K562 (cell line): ENCODE measurements at regions not wholly inside any gene's neighbourhood (a gene's known extent, or its start where the extent isn't known, plus 50 kb on each side); places are given as distances from the start of the nearest gene placed in this dataset.

Experiments
- ATAC-seq: fragments of 200-7000 bp; cut with Tn5 transposase; 3 replicates; pipeline ENCODE4 v1.9.1; 2020; ENCODE audit warnings: moderate library complexity
- BruUV-seq: library from RNA; stranded (reverse); fragments of 400-500 nt; replicated peaks from 2 replicates; lab custom pipeline; 2021; lab: Mats Ljungman, UMichigan
- CTCF ChIA-PET: fragments of 300-600 bp; formaldehyde crosslinking; extraction: SDS; loops from one replicate; lab custom pipeline; 2021; ENCODE audit warnings: low intra/inter-chr PET ratio; lab: Yijun Ruan, JAX
- POLR2A ChIA-PET: fragments of 300-600, 350-650 bp; sonication (Branson Sonifier 250); formaldehyde crosslinking; extraction: SDS; loops from one replicate; lab custom pipeline; 2021; ENCODE audit warnings: antibody characterized with exemption, inconsistent platforms; lab: Yijun Ruan, JAX
- DNase-seq, 4 experiments: peaks; one replicate each; pipeline versions ENCODE4 v3.0.0 to v3.0.0-alpha.2; 2011 to 2018; ENCODE audit warnings: low spot score in 3 of 4, mixed read lengths in 3 of 4; ENCODE audit errors: extremely low read depth in 1 of 4
- FAIRE-seq: peaks from 2 replicates; lab custom pipeline; 2011; peaks lifted over from hg19 to GRCh38; lab: Jason Lieb, UNC
- H2AFZ ChIP-seq: 2 replicates; pipeline ENCODE4 v1.6.0; 2011; ENCODE audit warnings: low read depth, low read length, control low read depth, inconsistent platforms
- H3K27ac ChIP-seq: fragments of 200-600 bp; 3 replicates; pipeline ENCODE4 v1.8.0; 2011; ENCODE audit warnings: low read depth, mild to moderate bottlenecking, control low read depth, inconsistent platforms, low read length, moderate library complexity, mixed read lengths; ENCODE audit errors: extremely low read depth
- H3K27me3 ChIP-seq, 2 experiments: fragments of 300-600 bp in 1 of 2; 2 replicates in 1 of 2; 3 replicates in 1 of 2; pipeline versions ENCODE4 v1.6.0 to v1.8.0; 2011; ENCODE audit warnings: inconsistent platforms in 2 of 2, low read length in 2 of 2, mild to moderate bottlenecking in 1 of 2, mixed read lengths in 1 of 2, moderate library complexity in 1 of 2; ENCODE audit not compliant: control insufficient read depth in 2 of 2, insufficient read depth in 2 of 2
- H3K36me3 ChIP-seq: fragments of 300-600 bp; 3 replicates; pipeline ENCODE4 v1.8.0; 2011; ENCODE audit warnings: mild to moderate bottlenecking, low read length, inconsistent platforms; ENCODE audit not compliant: control insufficient read depth, insufficient read depth
- H3K4me1 ChIP-seq, 2 experiments: fragments of 200-600 bp in 1 of 2; replicated peaks in 1 of 2; 2 replicates in 1 of 2; 3 replicates in 1 of 2; pipeline versions ENCODE4 v1.5.1 to v1.8.0; 2011; ENCODE audit warnings: inconsistent platforms in 2 of 2, low read length in 2 of 2, mild to moderate bottlenecking in 1 of 2, mixed read lengths in 1 of 2, moderate library complexity in 1 of 2; ENCODE audit not compliant: control insufficient read depth in 2 of 2, insufficient read depth in 2 of 2
- H3K4me2 ChIP-seq: 2 replicates; pipeline ENCODE4 v1.6.1; 2011; ENCODE audit warnings: low read length, control low read depth, inconsistent platforms, mixed read lengths; ENCODE audit not compliant: insufficient read depth
- H3K4me3 ChIP-seq: fragments of 200-600 bp; sonication (generic), shearing (Covaris generic); 2 replicates; pipeline ENCODE4 v1.5.1; 2016; ENCODE audit warnings: control low read depth, inconsistent platforms
- H3K79me2 ChIP-seq: fragments of 200-600 bp; 3 replicates; pipeline ENCODE4 v1.8.0; 2011; ENCODE audit warnings: low read length, inconsistent platforms; ENCODE audit not compliant: control insufficient read depth, insufficient read depth
- H3K9ac ChIP-seq, 2 experiments: 2 replicates each; pipeline versions ENCODE4 v1.6.0 to v1.6.1; 2011; ENCODE audit warnings: low read depth in 2 of 2, low read length in 2 of 2, control low read depth in 1 of 2, inconsistent platforms in 1 of 2, mild to moderate bottlenecking in 1 of 2, mixed read lengths in 1 of 2; ENCODE audit not compliant: insufficient read depth in 1 of 2
- H3K9me1 ChIP-seq: one replicate; pipeline ENCODE4 v1.6.0; 2011; ENCODE audit warnings: inconsistent platforms, mild to moderate bottlenecking, low read length, moderate library complexity; ENCODE audit not compliant: control insufficient read depth, insufficient read depth
- H3K9me3 ChIP-seq: replicated peaks from 2 replicates; pipeline ENCODE4 v1.5.1; 2011; ENCODE audit warnings: low read depth, low read length, inconsistent platforms; ENCODE audit not compliant: control insufficient read depth, insufficient read depth
- H4K20me1 ChIP-seq: replicated peaks from 2 replicates; pipeline ENCODE4 v1.6.1; 2011; ENCODE audit warnings: low read length, inconsistent platforms, mixed read lengths; ENCODE audit not compliant: control insufficient read depth, insufficient read depth
- CBFB ChIP-seq: sonication (generic); formaldehyde crosslinking; IDR thresholded peaks from 2 replicates; pipeline ENCODE4 v1.4.0; 2020; ENCODE audit warnings: mild to moderate bottlenecking, missing genetic modification reagents
- ELK1 ChIP-seq: sonication (generic); formaldehyde crosslinking; IDR thresholded peaks from 2 replicates; pipeline ENCODE4 v1.8.1; 2022; ENCODE audit warnings: missing genetic modification reagents
- ETS2 ChIP-seq: IDR thresholded peaks from 2 replicates; pipeline ENCODE4 v1.6.1; 2016; ENCODE audit warnings: borderline replicate concordance, missing genetic modification characterization, mild to moderate bottlenecking, moderate library complexity, missing compliant biosample characterization; ENCODE audit not compliant: poor library complexity, severe bottlenecking
- HNRNPUL1 ChIP-seq: fragments of 200-400 bp; formaldehyde crosslinking; IDR thresholded peaks from 2 replicates; pipeline ENCODE4 v1.6.1; 2017; ENCODE audit warnings: low read length
- NR2C2 ChIP-seq, 2 experiments: fragments of 200-800 bp in 1 of 2; sonication (Bioruptor generic) in 1 of 2; sonication (generic) in 1 of 2; formaldehyde crosslinking in 1 of 2; IDR thresholded peaks; 2 replicates each; pipeline versions ENCODE4 v1.6.1 to v1.8.0; 2016 to 2022; ENCODE audit warnings: mild to moderate bottlenecking in 1 of 2, missing compliant biosample characterization in 1 of 2, missing genetic modification characterization in 1 of 2, missing genetic modification reagents in 1 of 2
- POLR2G ChIP-seq: fragments of 200-400 bp; formaldehyde crosslinking; IDR thresholded peaks from 2 replicates; pipeline ENCODE4 v1.6.1; 2017; ENCODE audit warnings: low read depth, mild to moderate bottlenecking, antibody characterized with exemption, low read length, moderate library complexity
- ZNF23 ChIP-seq: fragments of 250-450 bp; sonication (Bioruptor Pico); IDR thresholded peaks from 2 replicates; pipeline ENCODE4 v1.4.0; 2020; ENCODE audit warnings: mild to moderate bottlenecking
- WGBS: fragments of 100-300 bp; shearing (Covaris generic); methylation state at CpG from one replicate; pipeline ENCODE4 v1.1.6; 2016; ENCODE audit warnings: low coverage, mixed read lengths; ENCODE audit not compliant: insufficient coverage; ENCODE audit errors: missing lambda C conversion rate; 5-methylcytosine and 5-hydroxymethylcytosine counted together
- in situ Hi-C: fragments of 300-500 bp; cut with MboI; formaldehyde crosslinking; loops from 4 replicates; pipeline ENCODE4 v1.15.0; 2018; ENCODE audit warnings: inconsistent platforms, mixed read lengths
- intact Hi-C: fragments of 100-400 bp; cut with micrococcal nuclease; formaldehyde crosslinking; loops from 2 replicates; pipeline ENCODE4 v1.14.2; 2022

- ChIA-PET CTCF (no interaction called here), POLR2A (no interaction called here)
- Histone ChIP-seq H3K9me1 (no peaks in the 10 kb centered on the region), H3K79me2 (no peaks in the 10 kb centered on the region), H3K36me3 (no peaks in the 10 kb centered on the region), H3K4me3 (no peak overlapping the region), H4K20me1 (no peaks in the 10 kb centered on the region), H3K27me3 (no peaks in the 10 kb centered on the region), H3K4me1 (no peaks in the 10 kb centered on the region), H3K9ac (no peak overlapping the region), H2AFZ (no peak overlapping the region), H3K9me3 (no peaks in the 10 kb centered on the region), H3K4me2 (no peak overlapping the region), H3K27ac (no peak overlapping the region)
- in situ Hi-C loops: no loop called here
- TF ChIP-seq POLR2G: no peak
- no peak for FAIRE-seq
- DNase-seq: no peak
- no TSS peak for BruUV-seq
- 0% methylated on average over 1 of the region's 1 CpG for WGBS
- intact Hi-C loops: no loop called here
- no peak for ATAC-seq
Measured at GRCh38 chr18:44568986-44569385, 111.7 kb upstream of the SETBP1 start.

GRCh38 chr18:44569391-44570055 is 111.2 kb upstream of the SETBP1 start:
- Histone ChIP-seq H3K9ac (no peak overlapping the region), H3K9me3 (no peaks in the 10 kb centered on the region), H2AFZ (no peak overlapping the region), H3K4me1 (no peaks in the 10 kb centered on the region), H3K27ac (no peak overlapping the region), H4K20me1 (no peaks in the 10 kb centered on the region), H3K9me1 (no peaks in the 10 kb centered on the region), H3K4me2 (no peak overlapping the region), H3K27me3 (no peaks in the 10 kb centered on the region), H3K36me3 (no peaks in the 10 kb centered on the region), H3K79me2 (no peaks in the 10 kb centered on the region), H3K4me3 (no peak overlapping the region)
- POLR2A ChIA-PET: interaction anchor here (0.7 to 0.8 kb wide), 2 partner anchors 12 kb away, joined by 3 to 4 read pairs; no protein-coding TSS in a partner anchor
- in situ Hi-C loops (no loop called here), intact Hi-C loops (loop anchor here (10.0 kb wide), 1 partner anchor 325 kb away; no protein-coding TSS in a partner anchor)
- CTCF ChIA-PET: no interaction called here
- no peak for ATAC-seq
- no peak for DNase-seq
- WGBS: 0% methylated on average over 1 of the region's 1 CpG
- no TSS peak for BruUV-seq
- FAIRE-seq: no peak
- TF ChIP-seq ELK1 (CRISPR knock-in tag): no peak
- no peak for TF ChIP-seq ZNF23 (CRISPR knock-in tag)
- TF ChIP-seq CBFB: no peak
- TF ChIP-seq HNRNPUL1: no peak
- TF ChIP-seq ETS2: no peak
- TF ChIP-seq NR2C2 (CRISPR knock-in tag; IDR thresholded peaks at IDR 0.05): no peak
- no peak for TF ChIP-seq NR2C2 (tag; IDR thresholded peaks at IDR 0.05)
